GM12892 (cell line): ENCODE measurements at regions not wholly inside any gene's neighbourhood (a gene's known extent, or its start where the extent isn't known, plus 50 kb on each side); places are given as distances from the start of the nearest gene placed in this dataset.

Source experiments
- POLR2A ChIP-seq: IDR thresholded peaks from 2 replicates; pipeline ENCODE4 v1.6.1; 2011; ENCODE audit warnings: low read depth, low read length, control low read depth
- POLR2AphosphoS5 ChIP-seq: IDR thresholded peaks from 2 replicates; pipeline ENCODE4 v1.6.1; 2011; ENCODE audit warnings: low read depth, low read length, control low read depth

- TF ChIP-seq POLR2AphosphoS5 (no peak), POLR2A (no peak)
These were observed 51.1 kb upstream of the TMEM33 start for GRCh38 chr4:41883988-41884734.
